Neural cell (in vitro differentiated cells): ENCODE measurements at regions not wholly inside any gene's neighbourhood (a gene's known extent, or its start where the extent isn't known, plus 50 kb on each side); places are given as distances from the start of the nearest gene placed in this dataset.

Experiments used
- H2AFZ ChIP-seq: fragments of 200-600, 300-800 bp; sonication (generic), shearing (Covaris generic); 2 replicates; pipeline ENCODE4 v1.6.0; 2014; ENCODE audit warnings: low read depth, mild to moderate bottlenecking, antibody characterized with exemption, low read length, moderate library complexity
- H3F3A ChIP-seq: fragments of 200-600 bp; shearing (Covaris generic); 2 replicates; pipeline ENCODE4 v1.6.1; 2016; ENCODE audit warnings: mild to moderate bottlenecking, moderate library complexity, mixed read lengths, antibody characterized with exemption, low read length; ENCODE audit not compliant: insufficient read depth, poor library complexity, severe bottlenecking
- H3K27ac ChIP-seq: fragments of 200-600, 300-800 bp; sonication (generic), shearing (Covaris generic); 2 replicates; pipeline ENCODE4 v1.5.1; 2014; ENCODE audit warnings: mild to moderate bottlenecking, low read length, moderate library complexity
- H3K27me3 ChIP-seq: fragments of 300-800, 200-600 bp; sonication (generic), shearing (Covaris generic); 2 replicates; pipeline ENCODE4 v1.6.0; 2014; ENCODE audit warnings: mild to moderate bottlenecking, low read depth, low read length, moderate library complexity; ENCODE audit not compliant: insufficient read depth
- H3K36me3 ChIP-seq: fragments of 300-800, 200-600 bp; sonication (generic), shearing (Covaris generic); 2 replicates; pipeline ENCODE4 v1.5.1; 2014; ENCODE audit warnings: mild to moderate bottlenecking, antibody characterized with exemption, low read length, moderate library complexity; ENCODE audit not compliant: insufficient read depth
- H3K4me2 ChIP-seq: fragments of 300-800, 200-600 bp; sonication (generic), shearing (Covaris generic); 2 replicates; pipeline ENCODE4 v1.6.0; 2014; ENCODE audit warnings: mild to moderate bottlenecking, low read length
- H3K4me3 ChIP-seq: fragments of 300-800, 200-600 bp; sonication (generic), shearing (Covaris generic); 2 replicates; pipeline ENCODE4 v1.5.1; 2014; ENCODE audit warnings: mild to moderate bottlenecking, low read length, moderate library complexity
- H3K79me2 ChIP-seq: fragments of 200-600 bp; shearing (Covaris generic); replicated peaks from 2 replicates; pipeline ENCODE4 v1.6.0; 2014; ENCODE audit warnings: mild to moderate bottlenecking, low read length, moderate library complexity; ENCODE audit not compliant: insufficient read depth
- H3K9ac ChIP-seq: fragments of 300-800, 200-600 bp; sonication (generic), shearing (Covaris generic); 2 replicates; pipeline ENCODE4 v1.6.1; 2016; ENCODE audit warnings: mild to moderate bottlenecking, low read length, mixed read lengths
- H3K9me2 ChIP-seq: fragments of 200-600 bp; shearing (Covaris generic); 2 replicates; pipeline ENCODE4 v1.6.1; 2016; ENCODE audit warnings: mild to moderate bottlenecking, low read length, mixed read lengths; ENCODE audit not compliant: insufficient read depth
- H3K9me3 ChIP-seq: fragments of 200-600, 300-800 bp; sonication (generic), shearing (Covaris generic); 2 replicates; pipeline ENCODE4 v1.6.1; 2016; ENCODE audit warnings: mild to moderate bottlenecking, mixed run types, low read length, moderate library complexity, mixed read lengths
- H4K20me1 ChIP-seq: fragments of 200-600 bp; shearing (Covaris generic); 2 replicates; pipeline ENCODE4 v1.6.1; 2016; ENCODE audit warnings: mild to moderate bottlenecking, mixed run types; ENCODE audit not compliant: insufficient read depth
- EP300 ChIP-seq: fragments of 450-650 bp; conservative IDR thresholded peaks from 2 replicates; pipeline ENCODE4 v1.6.1; 2014; ENCODE audit warnings: antibody characterized with exemption, mild to moderate bottlenecking, moderate library complexity; ENCODE audit not compliant: poor library complexity, severe bottlenecking
- EZH2 ChIP-seq: fragments of 200-600, 300-800 bp; shearing (Covaris generic), sonication (generic); IDR thresholded peaks from 2 replicates; pipeline ENCODE4 v1.6.1; 2014; ENCODE audit warnings: antibody characterized with exemption, low read length, borderline replicate concordance, mild to moderate bottlenecking; ENCODE audit not compliant: insufficient read depth, poor library complexity, severe bottlenecking
- MXI1 ChIP-seq: fragments of 450-650 bp; conservative IDR thresholded peaks from 2 replicates; pipeline ENCODE4 v1.6.1; 2014; ENCODE audit warnings: antibody characterized with exemption, mild to moderate bottlenecking; ENCODE audit not compliant: poor library complexity, severe bottlenecking
- POLR2AphosphoS5 ChIP-seq: IDR thresholded peaks from 2 replicates; pipeline ENCODE4 v1.6.1; 2012
- RAD21 ChIP-seq: fragments of 450-650 bp; conservative IDR thresholded peaks from 2 replicates; pipeline ENCODE4 v1.6.1; 2014; ENCODE audit warnings: antibody characterized with exemption, mild to moderate bottlenecking, moderate library complexity
- SMC3 ChIP-seq: fragments of 450-650 bp; conservative IDR thresholded peaks from 2 replicates; pipeline ENCODE4 v1.6.1; 2014; ENCODE audit warnings: antibody characterized with exemption, mild to moderate bottlenecking, moderate library complexity; ENCODE audit not compliant: poor library complexity
- TAF1 ChIP-seq: IDR thresholded peaks from 2 replicates; pipeline ENCODE4 v1.6.1; 2012; ENCODE audit warnings: low read depth
- TF ChIP-seq, protein P1 (sequence below): IDR thresholded peaks from 2 replicates; pipeline ENCODE4 v1.6.1; 2012; ENCODE audit warnings: borderline replicate concordance
- TF ChIP-seq, protein P2 (sequence below): fragments of 450-650 bp; IDR thresholded peaks from 2 replicates; pipeline ENCODE4 v1.5.1; 2014; ENCODE audit warnings: antibody characterized with exemption, mild to moderate bottlenecking, moderate library complexity; ENCODE audit not compliant: poor library complexity, severe bottlenecking

DNA sequence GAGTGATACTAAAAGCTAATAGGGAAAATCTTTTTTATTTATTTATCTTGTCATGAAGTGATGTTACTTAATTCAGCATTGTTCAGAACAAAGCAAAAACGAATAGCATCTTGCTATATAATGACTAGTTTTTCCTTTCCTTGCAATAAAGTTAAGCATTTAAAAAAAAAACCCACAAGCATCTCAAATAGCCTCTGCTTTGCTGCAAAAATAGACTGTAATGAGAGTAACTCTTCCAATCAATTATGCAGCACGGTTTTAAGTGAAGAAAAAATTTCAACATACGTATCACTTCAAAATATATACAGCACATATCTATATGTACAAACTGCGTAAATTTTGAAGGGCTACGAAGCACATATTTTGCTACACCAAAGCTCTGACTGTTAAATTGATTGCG is 153.3 kb upstream of the VRK2 start:
- no peak overlapping the region for H3K27ac ChIP-seq
- H3K27me3 ChIP-seq: no peaks in the 10 kb centered on the region
- no peaks in the 10 kb centered on the region for H3K36me3 ChIP-seq
- H3K79me2 ChIP-seq: no peaks in the 10 kb centered on the region
- no peak overlapping the region for H3K4me3 ChIP-seq
- no peaks in the 10 kb centered on the region for H3K9me2 ChIP-seq
- H2AFZ ChIP-seq: no peak overlapping the region
- TF ChIP-seq MXI1 (no peak), EZH2 (no peak), POLR2AphosphoS5 (no peak), EP300 (no peak), TAF1 (no peak), SMC3 (no peak), RAD21 (no peak)
- TF ChIP-seq, protein P1, sequence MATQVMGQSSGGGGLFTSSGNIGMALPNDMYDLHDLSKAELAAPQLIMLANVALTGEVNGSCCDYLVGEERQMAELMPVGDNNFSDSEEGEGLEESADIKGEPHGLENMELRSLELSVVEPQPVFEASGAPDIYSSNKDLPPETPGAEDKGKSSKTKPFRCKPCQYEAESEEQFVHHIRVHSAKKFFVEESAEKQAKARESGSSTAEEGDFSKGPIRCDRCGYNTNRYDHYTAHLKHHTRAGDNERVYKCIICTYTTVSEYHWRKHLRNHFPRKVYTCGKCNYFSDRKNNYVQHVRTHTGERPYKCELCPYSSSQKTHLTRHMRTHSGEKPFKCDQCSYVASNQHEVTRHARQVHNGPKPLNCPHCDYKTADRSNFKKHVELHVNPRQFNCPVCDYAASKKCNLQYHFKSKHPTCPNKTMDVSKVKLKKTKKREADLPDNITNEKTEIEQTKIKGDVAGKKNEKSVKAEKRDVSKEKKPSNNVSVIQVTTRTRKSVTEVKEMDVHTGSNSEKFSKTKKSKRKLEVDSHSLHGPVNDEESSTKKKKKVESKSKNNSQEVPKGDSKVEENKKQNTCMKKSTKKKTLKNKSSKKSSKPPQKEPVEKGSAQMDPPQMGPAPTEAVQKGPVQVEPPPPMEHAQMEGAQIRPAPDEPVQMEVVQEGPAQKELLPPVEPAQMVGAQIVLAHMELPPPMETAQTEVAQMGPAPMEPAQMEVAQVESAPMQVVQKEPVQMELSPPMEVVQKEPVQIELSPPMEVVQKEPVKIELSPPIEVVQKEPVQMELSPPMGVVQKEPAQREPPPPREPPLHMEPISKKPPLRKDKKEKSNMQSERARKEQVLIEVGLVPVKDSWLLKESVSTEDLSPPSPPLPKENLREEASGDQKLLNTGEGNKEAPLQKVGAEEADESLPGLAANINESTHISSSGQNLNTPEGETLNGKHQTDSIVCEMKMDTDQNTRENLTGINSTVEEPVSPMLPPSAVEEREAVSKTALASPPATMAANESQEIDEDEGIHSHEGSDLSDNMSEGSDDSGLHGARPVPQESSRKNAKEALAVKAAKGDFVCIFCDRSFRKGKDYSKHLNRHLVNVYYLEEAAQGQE: no peak
- TF ChIP-seq, protein P2, sequence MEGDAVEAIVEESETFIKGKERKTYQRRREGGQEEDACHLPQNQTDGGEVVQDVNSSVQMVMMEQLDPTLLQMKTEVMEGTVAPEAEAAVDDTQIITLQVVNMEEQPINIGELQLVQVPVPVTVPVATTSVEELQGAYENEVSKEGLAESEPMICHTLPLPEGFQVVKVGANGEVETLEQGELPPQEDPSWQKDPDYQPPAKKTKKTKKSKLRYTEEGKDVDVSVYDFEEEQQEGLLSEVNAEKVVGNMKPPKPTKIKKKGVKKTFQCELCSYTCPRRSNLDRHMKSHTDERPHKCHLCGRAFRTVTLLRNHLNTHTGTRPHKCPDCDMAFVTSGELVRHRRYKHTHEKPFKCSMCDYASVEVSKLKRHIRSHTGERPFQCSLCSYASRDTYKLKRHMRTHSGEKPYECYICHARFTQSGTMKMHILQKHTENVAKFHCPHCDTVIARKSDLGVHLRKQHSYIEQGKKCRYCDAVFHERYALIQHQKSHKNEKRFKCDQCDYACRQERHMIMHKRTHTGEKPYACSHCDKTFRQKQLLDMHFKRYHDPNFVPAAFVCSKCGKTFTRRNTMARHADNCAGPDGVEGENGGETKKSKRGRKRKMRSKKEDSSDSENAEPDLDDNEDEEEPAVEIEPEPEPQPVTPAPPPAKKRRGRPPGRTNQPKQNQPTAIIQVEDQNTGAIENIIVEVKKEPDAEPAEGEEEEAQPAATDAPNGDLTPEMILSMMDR: no peak
- no peaks in the 10 kb centered on the region for H4K20me1 ChIP-seq
- H3F3A ChIP-seq: no peaks in the 10 kb centered on the region
- H3K9me3 ChIP-seq: no peaks in the 10 kb centered on the region
- no peak overlapping the region for H3K4me2 ChIP-seq
- H3K9ac ChIP-seq: no peak overlapping the region

DNA sequence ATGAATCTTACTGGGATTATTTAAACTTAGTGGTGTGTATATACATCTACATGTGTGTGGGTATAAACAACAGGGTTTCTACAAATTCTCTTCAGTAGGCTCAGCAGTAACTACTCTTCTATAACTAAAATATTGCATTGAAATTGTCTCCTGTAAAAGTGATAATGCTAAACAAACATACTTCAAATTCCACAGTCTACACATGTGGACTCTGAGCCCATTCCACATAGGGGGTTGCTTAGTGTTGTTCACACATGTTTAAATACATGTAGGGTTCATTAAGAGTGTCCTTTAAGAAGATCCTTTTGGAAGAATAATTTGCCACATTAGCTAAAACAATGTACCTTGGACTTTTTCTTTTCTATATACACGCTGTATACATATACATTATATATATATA is 152.8 kb upstream of the VRK2 start:
- no peak overlapping the region for H3K27ac ChIP-seq
- no peak overlapping the region for H3K4me3 ChIP-seq
- H3K36me3 ChIP-seq: no peaks in the 10 kb centered on the region
- no peaks in the 10 kb centered on the region for H3K79me2 ChIP-seq
- H3F3A ChIP-seq: no peaks in the 10 kb centered on the region
- H3K4me2 ChIP-seq: no peak overlapping the region
- H3K9me2 ChIP-seq: no peaks in the 10 kb centered on the region
- TF ChIP-seq POLR2AphosphoS5: no peak
- TF ChIP-seq, protein P2: no peak
- no peak for TF ChIP-seq SMC3
- no peaks in the 10 kb centered on the region for H4K20me1 ChIP-seq
- H3K27me3 ChIP-seq: no peaks in the 10 kb centered on the region
- H3K9me3 ChIP-seq: no peaks in the 10 kb centered on the region
- H2AFZ ChIP-seq: no peak overlapping the region
- no peak overlapping the region for H3K9ac ChIP-seq
